Suprapubic skin (tissue), 3 donors: ENCODE measurements at regions not wholly inside any gene's neighbourhood (a gene's known extent, or its start where the extent isn't known, plus 50 kb on each side); places are given as distances from the start of the nearest gene placed in this dataset.

Experiments
- CTCF ChIP-seq, 2 donors: fragments of 200-600 bp in 1 of 2; fragments of 450-650 bp in 1 of 2; sonication (generic) in 1 of 2; IDR thresholded peaks; one replicate each; pipeline ENCODE4 v1.5.1; 2016 to 2019; ENCODE audit warnings: antibody characterized with exemption in 2 of 2, mild to moderate bottlenecking in 1 of 2, moderate library complexity in 1 of 2
- POLR2AphosphoS5 ChIP-seq, 3 donors: sonication (generic); formaldehyde crosslinking; IDR thresholded peaks; one replicate each; pipeline ENCODE4 v1.6.1; 2017; ENCODE audit warnings: antibody characterized with exemption in 3 of 3

- TF ChIP-seq CTCF (IDR thresholded peaks at IDR 0.05) = no peak
- no peak for TF ChIP-seq POLR2AphosphoS5 (IDR thresholded peaks at IDR 0.05)
These were observed 389.0 kb upstream of the THBS1 start for GRCh38 chr15:39191871-39192291.
